H1 (cell line): ENCODE measurements at regions not wholly inside any gene's neighbourhood (a gene's known extent, or its start where the extent isn't known, plus 50 kb on each side); places are given as distances from the start of the nearest gene placed in this dataset.

ENCODE experiments used
- CTCF ChIA-PET: fragments of 300-600 bp; sonication (Branson Sonifier 250); formaldehyde crosslinking; loops from one replicate; lab custom pipeline; 2021; ENCODE audit not compliant: partially characterized antibody; lab: Charles Lee
- POLR2A ChIA-PET: fragments of 300-600 bp; sonication (Branson Sonifier 250); formaldehyde crosslinking; loops from one replicate; lab custom pipeline; 2021; ENCODE audit warnings: inconsistent platforms; ENCODE audit not compliant: partially characterized antibody; lab: Charles Lee
- DNase-seq, 2 experiments: peaks; one replicate each; pipeline versions ENCODE4 v3.0.0 to v3.0.0-alpha.2; 2010 to 2022; ENCODE audit warnings: low spot score in 2 of 2, low read depth in 1 of 2, mixed read lengths in 1 of 2
- FAIRE-seq: peaks from 2 replicates; lab custom pipeline; 2011; peaks lifted over from hg19 to GRCh38; lab: Jason Lieb, UNC
- H2AFZ ChIP-seq: 2 replicates; pipeline ENCODE4 v1.8.1; 2012; ENCODE audit warnings: low read length, inconsistent platforms
- H2AK5ac ChIP-seq: 2 replicates; pipeline ENCODE4 v1.6.1; 2013; ENCODE audit warnings: low read depth, low read length
- H2BK120ac ChIP-seq: replicated peaks from 2 replicates; pipeline ENCODE3; 2013; ENCODE audit warnings: low read depth, low read length, inconsistent platforms
- H2BK12ac ChIP-seq: 2 replicates; pipeline ENCODE4 v1.6.1; 2013; ENCODE audit warnings: low read depth, low read length
- H2BK15ac ChIP-seq: 2 replicates; pipeline ENCODE4 v1.6.1; 2013; ENCODE audit warnings: low read length
- H2BK20ac ChIP-seq: 2 replicates; pipeline ENCODE4 v1.6.1; 2013; ENCODE audit warnings: low read length
- H2BK5ac ChIP-seq: 2 replicates; pipeline ENCODE4 v1.6.1; 2013; ENCODE audit warnings: low read depth, low read length
- H3K14ac ChIP-seq: 2 replicates; pipeline ENCODE4 v1.6.1; 2013; ENCODE audit warnings: inconsistent platforms; ENCODE audit not compliant: insufficient read length
- H3K18ac ChIP-seq: 2 replicates; pipeline ENCODE4 v1.6.1; 2013; ENCODE audit warnings: low read length; ENCODE audit errors: extremely low read depth
- H3K23ac ChIP-seq: 2 replicates; pipeline ENCODE4 v1.6.1; 2013; ENCODE audit warnings: inconsistent platforms; ENCODE audit not compliant: insufficient read length
- H3K23me2 ChIP-seq: 2 replicates; pipeline ENCODE4 v1.6.1; 2013; ENCODE audit warnings: low read depth, low read length
- H3K27ac ChIP-seq: 2 replicates; pipeline ENCODE4 v1.6.1; 2011; ENCODE audit warnings: low read depth, low read length, inconsistent platforms
- H3K27me3 ChIP-seq, 4 experiments: replicated peaks in 1 of 4; 1 replicate in 1 of 4; 2 replicates in 3 of 4; pipeline versions ENCODE4 v1.6.1 to v1.8.1; 2011 to 2013; ENCODE audit warnings: low read length in 3 of 4, mild to moderate bottlenecking in 3 of 4, inconsistent platforms in 2 of 4, mixed read lengths in 2 of 4, moderate library complexity in 1 of 4; ENCODE audit not compliant: control insufficient read depth in 3 of 4, insufficient read depth in 3 of 4; ENCODE audit errors: extremely low read depth in 1 of 4
- H3K36me3 ChIP-seq, 4 experiments: 2 replicates each; pipeline versions ENCODE4 v1.6.1 to v1.8.1; 2011 to 2013; ENCODE audit warnings: mild to moderate bottlenecking in 4 of 4, low read length in 3 of 4, moderate library complexity in 2 of 4, control low read depth in 1 of 4, inconsistent platforms in 1 of 4; ENCODE audit not compliant: insufficient read depth in 4 of 4, control insufficient read depth in 2 of 4
- H3K4ac ChIP-seq: replicated peaks from 2 replicates; pipeline ENCODE3; 2013; ENCODE audit warnings: low read length, low read depth, mixed read lengths, inconsistent platforms; ENCODE audit not compliant: insufficient read length
- H3K4me1 ChIP-seq, 4 experiments: replicated peaks in 1 of 4; 1 replicate in 1 of 4; 2 replicates in 3 of 4; pipeline versions ENCODE4 v1.6.1 to v1.8.1; 2011 to 2013; ENCODE audit warnings: low read length in 3 of 4, inconsistent platforms in 2 of 4, mixed read lengths in 1 of 4; ENCODE audit not compliant: insufficient read depth in 4 of 4, control insufficient read depth in 3 of 4
- H3K4me2 ChIP-seq, 2 experiments: 2 replicates each; pipeline versions ENCODE4 v1.6.1 to v1.8.1; 2011 to 2013; ENCODE audit warnings: low read depth in 2 of 2, low read length in 2 of 2, control low read depth in 1 of 2, inconsistent platforms in 1 of 2, mild to moderate bottlenecking in 1 of 2; ENCODE audit not compliant: insufficient read depth in 1 of 2
- H3K4me3 ChIP-seq, 4 experiments: fragments of 200-600, 300-600 bp in 1 of 4; sonication (generic), shearing (Covaris generic), sonication (Bioruptor Twin) in 1 of 4; 2 replicates each; pipeline versions ENCODE4 v1.5.1 to v1.8.1; 2011 to 2016; ENCODE audit warnings: low read length in 4 of 4, low read depth in 3 of 4, control low read depth in 2 of 4, inconsistent platforms in 2 of 4, mild to moderate bottlenecking in 2 of 4, mixed read lengths in 1 of 4, moderate library complexity in 1 of 4; ENCODE audit not compliant: insufficient read depth in 2 of 4; ENCODE audit errors: extremely low read depth in 1 of 4
- H3K56ac ChIP-seq: replicated peaks from 2 replicates; pipeline ENCODE3; 2013; ENCODE audit warnings: low read depth, mild to moderate bottlenecking, mixed read lengths, low read length, inconsistent platforms; ENCODE audit not compliant: insufficient read length
- H3K79me1 ChIP-seq: 2 replicates; pipeline ENCODE4 v1.6.1; 2013; ENCODE audit warnings: low read depth, low read length, control low read depth
- H3K79me2 ChIP-seq, 2 experiments: 2 replicates each; pipeline versions ENCODE4 v1.6.1 to v1.8.1; 2012 to 2013; ENCODE audit warnings: low read length in 2 of 2, mild to moderate bottlenecking in 2 of 2, inconsistent platforms in 1 of 2; ENCODE audit not compliant: insufficient read depth in 2 of 2, control insufficient read depth in 1 of 2
- H3K9ac ChIP-seq, 4 experiments: replicated peaks in 1 of 4; 1 replicate in 1 of 4; 2 replicates in 3 of 4; pipeline versions ENCODE4 v1.6.1 to v1.8.1; 2011 to 2013; ENCODE audit warnings: low read depth in 3 of 4, low read length in 3 of 4, control low read depth in 2 of 4, mild to moderate bottlenecking in 2 of 4, moderate library complexity in 2 of 4, inconsistent platforms in 1 of 4; ENCODE audit errors: extremely low read depth in 1 of 4
- H3K9me3 ChIP-seq, 2 experiments: 2 replicates each; pipeline versions ENCODE4 v1.6.1 to v1.8.1; 2012 to 2013; ENCODE audit warnings: mild to moderate bottlenecking in 2 of 2, moderate library complexity in 2 of 2, control low read depth in 1 of 2, inconsistent platforms in 1 of 2, low read depth in 1 of 2, low read length in 1 of 2, mixed read lengths in 1 of 2; ENCODE audit not compliant: insufficient read depth in 2 of 2
- H4K20me1 ChIP-seq, 2 experiments: replicated peaks in 1 of 2; 2 replicates each; pipeline versions ENCODE3 to v1.8.1; 2011 to 2013; ENCODE audit warnings: inconsistent platforms in 2 of 2, low read length in 2 of 2, mild to moderate bottlenecking in 1 of 2; ENCODE audit not compliant: insufficient read depth in 2 of 2, control insufficient read depth in 1 of 2
- H4K5ac ChIP-seq: 2 replicates; pipeline ENCODE4 v1.6.1; 2013; ENCODE audit warnings: low read length, low read depth, mixed read lengths, inconsistent platforms; ENCODE audit not compliant: insufficient read length
- H4K8ac ChIP-seq: 2 replicates; pipeline ENCODE4 v1.8.0; 2013; ENCODE audit warnings: mild to moderate bottlenecking, moderate library complexity, low read length, inconsistent platforms; ENCODE audit not compliant: insufficient read depth; ENCODE audit errors: extremely low read depth
- H4K91ac ChIP-seq: replicated peaks from 2 replicates; pipeline ENCODE3; 2013; ENCODE audit warnings: low read length, mixed read lengths, inconsistent platforms; ENCODE audit not compliant: insufficient read length
- MAFK ChIP-seq: IDR thresholded peaks from 2 replicates; pipeline ENCODE4 v1.6.1; 2012; ENCODE audit warnings: low read depth, mild to moderate bottlenecking, improper control_type of control experiment, low read length

DNA sequence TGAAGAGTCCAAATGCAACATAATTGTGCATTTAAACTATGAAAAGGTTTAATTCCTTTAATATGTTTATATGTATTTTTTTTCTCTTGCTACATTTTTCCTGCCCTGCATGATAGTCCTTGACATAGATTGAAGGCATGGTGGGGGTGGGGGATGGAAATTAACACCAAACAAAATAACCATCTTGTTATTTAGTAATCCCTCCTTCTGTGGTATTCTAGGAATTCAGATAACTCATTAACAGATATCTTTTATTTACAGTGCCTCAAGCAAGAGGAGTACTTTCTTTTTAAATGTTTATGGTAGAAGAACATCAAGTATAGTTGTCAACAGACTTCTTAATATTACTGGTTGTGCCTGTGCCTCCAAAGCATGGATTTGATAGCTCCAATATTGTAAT, 337.6 kb upstream of the SEMA3A start:
- Histone ChIP-seq H3K18ac (no peak overlapping the region), H2BK5ac (no peak overlapping the region), H3K79me1 (no peaks in the 10 kb centered on the region), H4K8ac (no peak overlapping the region), H3K79me2 (no peaks in the 10 kb centered on the region), H3K23ac (no peak overlapping the region), H3K56ac (no peak overlapping the region), H4K20me1 (no peaks in the 10 kb centered on the region), H3K4ac (no peak overlapping the region), H3K4me1 (peaks cover 0 to 2% (median 0%) of the 10 kb centered on the region in 4 experiments; a peak in 1 of 7 replicates), H4K91ac (no peak overlapping the region), H3K27me3 (no peaks in the 10 kb centered on the region), H3K27ac (no peak overlapping the region), H2BK120ac (no peak overlapping the region), H2AFZ (no peak overlapping the region), H2BK20ac (no peak overlapping the region), H3K9me3 (no peaks in the 10 kb centered on the region), H3K36me3 (no peaks in the 10 kb centered on the region; a peak in 1 of 8 replicates), H2BK15ac (no peak overlapping the region), H3K4me2 (no peak overlapping the region), H3K9ac (no peak overlapping the region), H3K14ac (no peak overlapping the region), H3K23me2 (no peaks in the 10 kb centered on the region), H3K4me3 (no peak overlapping the region), H2BK12ac (no peak overlapping the region), H4K5ac (no peak overlapping the region), H2AK5ac (no peak overlapping the region)
- no peak for TF ChIP-seq MAFK
- ChIA-PET CTCF (interaction anchor here (0.6 kb wide), 2 partner anchors 419 to 584 kb away, joined by 3 read pairs; no protein-coding TSS in a partner anchor), POLR2A (no interaction called here)
- no peak for DNase-seq
- no peak for FAIRE-seq
